BLaER1 treated with 17β-estradiol and CSF1 and Interleukin-3, amounts not matched to agents 10 nM and 100 nM (cell line): ENCODE measurements at regions not wholly inside any gene's neighbourhood (a gene's known extent, or its start where the extent isn't known, plus 50 kb on each side); places are given as distances from the start of the nearest gene placed in this dataset.

Experiments used
- H3K27ac ChIP-seq, 11 experiments: shearing (Covaris generic); formaldehyde crosslinking; 2 replicates each; pipeline ENCODE4 v1.8.1; 2022
- H3K27me3 ChIP-seq, 11 experiments: shearing (Covaris generic); formaldehyde crosslinking; 2 replicates each; pipeline ENCODE4 v1.8.1; 2022
- H3K36me3 ChIP-seq, 11 experiments: shearing (Covaris generic); formaldehyde crosslinking; 2 replicates each; pipeline ENCODE4 v1.8.1; 2022
- H3K4me1 ChIP-seq, 10 experiments: shearing (Covaris generic); formaldehyde crosslinking; 2 replicates each; pipeline ENCODE4 v1.8.1; 2022
- H3K4me2 ChIP-seq, 11 experiments: shearing (Covaris generic); formaldehyde crosslinking; 2 replicates each; pipeline ENCODE4 v1.8.1; 2022
- H3K4me3 ChIP-seq, 10 experiments: shearing (Covaris generic); formaldehyde crosslinking; 2 replicates each; pipeline ENCODE4 v1.8.1; 2022
- H3K9ac ChIP-seq, 11 experiments: shearing (Covaris generic); formaldehyde crosslinking; 2 replicates each; pipeline ENCODE4 v1.8.1; 2022
- H3K9me3 ChIP-seq, 11 experiments: shearing (Covaris generic); formaldehyde crosslinking; replicated peaks in 1 of 11; 2 replicates each; pipeline ENCODE4 v1.8.1; 2022
- H4K20me1 ChIP-seq, 11 experiments: shearing (Covaris generic); formaldehyde crosslinking; 2 replicates each; pipeline ENCODE4 v1.8.1; 2022
- Cebpa-rat ChIP-seq, 11 experiments: shearing (Covaris generic); IDR thresholded peaks; 2 replicates each; pipeline ENCODE4 v1.8.1; 2022

DNA sequence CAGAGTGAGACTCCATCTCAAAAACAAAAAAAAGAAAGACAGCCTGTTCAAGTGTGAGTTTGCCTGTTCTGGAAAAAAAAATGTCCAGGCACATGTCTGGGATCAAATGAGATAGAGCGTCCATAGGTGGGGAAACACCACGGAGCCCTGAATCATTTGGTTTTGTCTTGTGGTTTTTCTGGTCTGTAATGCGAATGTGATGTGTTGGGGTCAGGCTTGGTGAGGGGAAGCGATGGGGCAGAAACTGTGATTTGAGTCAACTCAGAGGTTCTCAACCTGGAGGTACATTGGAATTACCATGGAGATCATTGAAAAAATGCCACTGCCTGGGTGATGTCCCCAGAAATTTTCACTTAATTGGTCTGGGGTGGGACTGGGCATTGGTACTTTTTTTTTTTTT lies 183.9 kb upstream of the PWP1 start:
- H3K27ac ChIP-seq = no peak overlapping the region
- H4K20me1 ChIP-seq = peaks cover 0 to 59% (median 16%) of the 10 kb centered on the region in 11 experiments; a peak in 11 of 22 replicates
- H3K36me3 ChIP-seq = no peaks in the 10 kb centered on the region
- TF ChIP-seq Cebpa-rat (IDR thresholded peaks at IDR 0.05) = no peak
- H3K27me3 ChIP-seq = no peaks in the 10 kb centered on the region
- H3K9ac ChIP-seq = no peak overlapping the region
- H3K4me2 ChIP-seq = peak overlapping the region in 4 of 11 experiments; percentile 2 to 34 (median 15); a peak in 3 of 22 replicates
- peaks cover 0 to 8% (median 0%) of the 10 kb centered on the region in 11 experiments; a peak in 2 of 22 replicates for H3K9me3 ChIP-seq
- peaks cover 0 to 15% (median 7%) of the 10 kb centered on the region in 10 experiments; a peak in 6 of 20 replicates for H3K4me1 ChIP-seq
- H3K4me3 ChIP-seq = no peak overlapping the region

DNA sequence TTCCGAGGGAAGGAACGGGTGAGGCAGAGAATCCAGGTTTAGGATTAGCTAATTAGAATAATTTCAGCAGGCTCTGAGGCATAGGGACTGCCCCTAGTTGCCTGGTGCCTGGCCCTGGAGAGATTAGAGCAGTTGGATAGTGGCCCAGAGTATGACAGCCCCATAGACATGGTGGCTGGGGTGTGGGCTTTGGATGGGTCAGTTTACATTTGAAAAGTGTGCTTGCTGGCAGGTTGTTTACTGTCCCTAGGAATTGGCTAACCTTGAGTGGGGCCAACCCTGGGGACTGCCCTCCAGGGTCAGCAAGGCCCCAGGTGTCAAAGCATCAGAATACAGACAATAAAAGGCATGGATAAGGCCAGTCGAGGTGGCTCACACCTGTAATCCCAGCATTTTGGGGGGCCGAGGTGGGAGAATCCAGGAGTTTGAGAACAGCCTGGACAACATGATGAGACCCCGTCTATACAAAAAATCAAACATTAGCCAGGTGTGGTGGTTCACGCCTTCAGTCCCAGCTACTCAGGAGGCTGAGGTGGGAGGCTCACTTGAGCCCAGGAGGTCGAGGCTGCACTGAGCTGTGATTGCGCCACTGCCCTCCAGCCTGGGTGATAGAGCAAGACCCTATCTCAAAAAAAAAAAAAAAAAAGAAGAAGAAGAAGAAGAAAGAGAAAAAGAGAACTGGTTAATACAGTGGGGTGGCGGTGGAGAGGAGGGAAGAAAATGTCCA lies 182.3 kb upstream of the PWP1 start:
- Histone ChIP-seq H3K4me1 (peaks cover 0 to 15% (median 7%) of the 10 kb centered on the region in 10 experiments; a peak in 6 of 20 replicates), H3K27me3 (no peaks in the 10 kb centered on the region), H3K27ac (no peak overlapping the region), H3K36me3 (no peaks in the 10 kb centered on the region), H3K9ac (no peak overlapping the region), H3K4me2 (no peak overlapping the region), H4K20me1 (peaks cover 0 to 71% (median 16%) of the 10 kb centered on the region in 11 experiments; a peak in 11 of 22 replicates), H3K9me3 (peaks cover 0 to 8% (median 0%) of the 10 kb centered on the region in 11 experiments; a peak in 2 of 22 replicates), H3K4me3 (no peak overlapping the region)
- no peak for TF ChIP-seq Cebpa-rat (IDR thresholded peaks at IDR 0.05)

GRCh38 chr12:107503887-107504885 lies 181.4 kb upstream of the PWP1 start:
- no peak overlapping the region for H3K9ac ChIP-seq
- H3K27me3 ChIP-seq = no peaks in the 10 kb centered on the region
- no peak overlapping the region for H3K27ac ChIP-seq
- H3K9me3 ChIP-seq = peaks cover 0 to 8% (median 0%) of the 10 kb centered on the region in 11 experiments; a peak in 2 of 22 replicates
- peaks cover 0 to 15% (median 7%) of the 10 kb centered on the region in 10 experiments; a peak in 6 of 20 replicates for H3K4me1 ChIP-seq
- no peaks in the 10 kb centered on the region for H3K36me3 ChIP-seq
- H3K4me2 ChIP-seq = no peak overlapping the region
- peaks cover 0 to 68% (median 16%) of the 10 kb centered on the region in 11 experiments; a peak in 11 of 22 replicates for H4K20me1 ChIP-seq
- no peak overlapping the region for H3K4me3 ChIP-seq
- TF ChIP-seq Cebpa-rat (IDR thresholded peaks at IDR 0.05) = no peak

DNA sequence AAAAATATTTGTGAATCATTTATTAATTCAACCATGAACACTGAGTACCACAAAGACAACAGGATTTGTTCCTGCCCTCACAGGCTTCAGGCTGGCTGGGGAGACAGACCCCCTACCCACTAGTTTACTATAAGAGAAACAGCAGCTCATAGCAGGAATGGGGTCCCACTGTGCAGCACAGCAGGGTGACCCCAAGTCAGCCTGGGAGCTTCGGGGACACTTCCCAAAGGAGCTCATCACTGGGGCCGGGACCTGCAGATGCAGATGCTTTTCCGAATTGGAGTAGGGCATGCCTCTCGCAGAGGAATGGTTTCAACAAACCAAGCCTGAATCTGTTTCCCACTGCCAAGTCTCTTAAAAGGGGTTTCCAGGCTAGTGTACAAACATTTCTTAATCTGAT lies 176.2 kb upstream of the PWP1 start:
- peaks cover 0 to 41% (median 0%) of the 10 kb centered on the region in 11 experiments; a peak in 7 of 22 replicates for H4K20me1 ChIP-seq
- TF ChIP-seq Cebpa-rat (IDR thresholded peaks at IDR 0.05) = no peak
- peaks cover 0 to 8% (median 0%) of the 10 kb centered on the region in 11 experiments; a peak in 2 of 22 replicates for H3K9me3 ChIP-seq
- H3K27me3 ChIP-seq = no peaks in the 10 kb centered on the region
- 0 out of 22 replicates have a peak overlapping the region, but pooled peaks of 2 of the 11 experiments have one; percentile 21 to 33 for H3K4me2 ChIP-seq
- no peak overlapping the region for H3K9ac ChIP-seq
- no peak overlapping the region for H3K4me3 ChIP-seq
- H3K27ac ChIP-seq = no peak overlapping the region
- H3K4me1 ChIP-seq = peaks cover 0 to 21% (median 7%) of the 10 kb centered on the region in 10 experiments; a peak in 13 of 20 replicates
- H3K36me3 ChIP-seq = no peaks in the 10 kb centered on the region

GRCh38 chr12:107510211-107510610 lies 175.4 kb upstream of the PWP1 start:
- H3K9me3 ChIP-seq = peaks cover 0 to 5% (median 0%) of the 10 kb centered on the region in 11 experiments; a peak in 2 of 22 replicates
- H3K4me3 ChIP-seq = no peak overlapping the region
- H4K20me1 ChIP-seq = peaks cover 0 to 34% (median 0%) of the 10 kb centered on the region in 11 experiments; a peak in 6 of 22 replicates
- H3K4me1 ChIP-seq = peaks cover 2 to 29% (median 14%) of the 10 kb centered on the region in 10 experiments; a peak in 19 of 20 replicates
- H3K36me3 ChIP-seq = no peaks in the 10 kb centered on the region
- peak overlapping the region in 3 of 11 experiments; percentile 21 to 33 (median 30); a peak in 4 of 22 replicates for H3K4me2 ChIP-seq
- H3K27me3 ChIP-seq = no peaks in the 10 kb centered on the region
- TF ChIP-seq Cebpa-rat (IDR thresholded peaks at IDR 0.05) = no peak
- H3K27ac ChIP-seq = no peak overlapping the region
- no peak overlapping the region for H3K9ac ChIP-seq

DNA sequence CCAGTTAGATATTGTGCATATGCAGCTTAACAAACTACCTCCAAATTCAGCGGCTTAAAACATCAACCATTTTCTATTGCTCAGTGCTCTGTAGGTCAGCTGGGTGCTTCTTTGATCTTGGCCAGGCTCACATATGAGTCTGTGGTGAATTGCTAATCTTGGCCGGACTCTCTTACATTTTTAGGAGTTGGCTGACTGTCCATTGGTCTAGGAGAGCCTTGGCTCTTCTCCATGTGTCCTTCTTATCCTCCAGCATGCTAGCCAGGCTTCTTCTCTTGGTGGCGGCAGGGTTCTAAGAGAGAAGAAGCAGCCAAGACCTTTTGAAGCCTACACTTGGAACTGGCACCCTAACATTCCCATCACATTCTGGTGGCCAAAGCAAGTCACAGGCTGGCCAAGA lies 174.3 kb upstream of the PWP1 start:
- no peaks in the 10 kb centered on the region for H3K9me3 ChIP-seq
- peaks cover 9 to 40% (median 25%) of the 10 kb centered on the region in 10 experiments; a peak in 19 of 20 replicates for H3K4me1 ChIP-seq
- H3K27me3 ChIP-seq = no peaks in the 10 kb centered on the region
- no peak overlapping the region for H3K4me2 ChIP-seq
- H3K27ac ChIP-seq = no peak overlapping the region
- H4K20me1 ChIP-seq = peaks cover 0 to 31% (median 0%) of the 10 kb centered on the region in 11 experiments; a peak in 6 of 22 replicates
- no peaks in the 10 kb centered on the region for H3K36me3 ChIP-seq
- TF ChIP-seq Cebpa-rat (IDR thresholded peaks at IDR 0.05) = no peak
- no peak overlapping the region for H3K4me3 ChIP-seq
- H3K9ac ChIP-seq = no peak overlapping the region

DNA sequence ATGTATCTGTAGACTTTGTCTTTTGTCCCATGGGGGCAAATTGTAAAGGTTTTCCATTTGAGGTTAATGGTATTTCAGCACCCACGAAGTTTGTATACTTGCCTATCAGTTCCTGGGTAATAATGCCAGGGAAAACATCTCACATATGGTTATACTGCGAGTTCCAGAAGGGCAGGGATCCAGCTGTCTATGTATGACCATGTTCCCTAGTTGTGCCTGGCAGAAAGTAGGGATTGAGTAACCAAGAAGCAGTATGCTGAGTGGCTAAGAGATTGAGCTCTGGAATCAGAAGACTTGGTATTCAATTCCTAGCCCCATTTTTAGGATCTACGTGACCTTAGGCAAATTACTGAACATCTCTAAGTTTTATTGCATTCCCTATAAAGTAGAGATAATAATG lies 173.2 kb upstream of the PWP1 start:
- no peak overlapping the region for H3K9ac ChIP-seq
- no peak for TF ChIP-seq Cebpa-rat (IDR thresholded peaks at IDR 0.05)
- no peaks in the 10 kb centered on the region for H3K9me3 ChIP-seq
- peaks cover 0 to 31% (median 0%) of the 10 kb centered on the region in 11 experiments; a peak in 6 of 22 replicates for H4K20me1 ChIP-seq
- H3K4me3 ChIP-seq = no peak overlapping the region
- H3K27ac ChIP-seq = no peak overlapping the region
- peaks cover 9 to 44% (median 27%) of the 10 kb centered on the region in 10 experiments; a peak in 19 of 20 replicates for H3K4me1 ChIP-seq
- H3K36me3 ChIP-seq = no peaks in the 10 kb centered on the region
- no peak overlapping the region for H3K4me2 ChIP-seq
- no peaks in the 10 kb centered on the region for H3K27me3 ChIP-seq

DNA sequence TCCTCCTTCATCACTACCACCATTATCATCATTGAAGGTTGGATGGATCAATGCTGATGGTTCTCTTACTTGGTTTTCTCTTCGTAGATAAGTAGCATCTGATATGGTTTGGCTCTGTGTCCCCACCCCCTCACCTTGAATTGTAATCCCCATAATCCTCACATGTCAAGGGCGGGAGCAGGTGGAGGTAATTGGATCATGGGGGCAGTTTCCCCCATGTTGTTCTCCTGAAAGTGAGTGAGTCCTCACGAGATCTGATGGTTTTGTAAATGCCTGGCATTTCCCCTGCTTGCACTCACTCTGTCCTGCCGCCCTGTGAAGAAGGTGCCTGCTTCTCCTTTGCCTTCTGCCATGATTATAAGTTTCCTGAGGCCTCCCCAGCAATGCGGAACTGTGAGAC lies 172.4 kb upstream of the PWP1 start:
- TF ChIP-seq Cebpa-rat (IDR thresholded peaks at IDR 0.05) = no peak
- H3K9ac ChIP-seq = no peak overlapping the region
- H3K4me3 ChIP-seq = no peak overlapping the region
- H3K36me3 ChIP-seq = no peaks in the 10 kb centered on the region
- peaks cover 9 to 44% (median 27%) of the 10 kb centered on the region in 10 experiments; a peak in 19 of 20 replicates for H3K4me1 ChIP-seq
- H3K27ac ChIP-seq = no peak overlapping the region
- no peaks in the 10 kb centered on the region for H3K9me3 ChIP-seq
- H3K27me3 ChIP-seq = no peaks in the 10 kb centered on the region
- H3K4me2 ChIP-seq = no peak overlapping the region
- H4K20me1 ChIP-seq = peaks cover 0 to 31% (median 0%) of the 10 kb centered on the region in 11 experiments; a peak in 6 of 22 replicates
